HepG2 (cell line): ENCODE measurements at regions not wholly inside any gene's neighbourhood (a gene's known extent, or its start where the extent isn't known, plus 50 kb on each side); places are given as distances from the start of the nearest gene placed in this dataset.

Experiments used
- ATAC-seq: fragments of 200-7000 bp; cut with Tn5 transposase; 3 replicates; pipeline ENCODE4 v1.9.1; 2020; ENCODE audit warnings: mild to moderate bottlenecking, moderate library complexity
- BruUV-seq: library from RNA; stranded (reverse); fragments of 400-500 nt; replicated peaks from 2 replicates; lab custom pipeline; 2021; lab: Mats Ljungman, UMichigan
- CTCF ChIA-PET: fragments of 300-600 bp; formaldehyde crosslinking; extraction: SDS; loops from one replicate; lab custom pipeline; 2021; ENCODE audit warnings: low total read pairs, inconsistent platforms, low intra/inter-chr PET ratio; lab: Yijun Ruan, JAX
- POLR2A ChIA-PET: fragments of 350-600 bp; sonication (Branson Sonifier 250); formaldehyde crosslinking; loops from one replicate; lab custom pipeline; 2020; ENCODE audit warnings: antibody characterized with exemption, inconsistent platforms; lab: Yijun Ruan, JAX
- DNase-seq: peaks from one replicate; pipeline ENCODE4 v3.0.0-alpha.2; 2015; ENCODE audit warnings: low spot score
- FAIRE-seq: peaks from 3 replicates; lab custom pipeline; 2011; peaks lifted over from hg19 to GRCh38; lab: Jason Lieb, UNC
- H2AFZ ChIP-seq: one replicate; pipeline ENCODE4 v1.6.1; 2011; ENCODE audit warnings: low read length, inconsistent platforms
- H3K27ac ChIP-seq: fragments of 300-600 bp; 3 replicates; pipeline ENCODE4 v1.8.0; 2011; ENCODE audit warnings: mixed run types, mild to moderate bottlenecking, mixed read lengths, low read length, inconsistent platforms; ENCODE audit not compliant: insufficient read depth; ENCODE audit errors: extremely low read length
- H3K27me3 ChIP-seq, 2 experiments: fragments of 200-600 bp in 1 of 2; 2 replicates in 1 of 2; 3 replicates in 1 of 2; pipeline versions ENCODE4 v1.6.0 to v1.8.0; 2011; ENCODE audit warnings: low read length in 2 of 2, mild to moderate bottlenecking in 2 of 2, moderate library complexity in 2 of 2, inconsistent platforms in 1 of 2; ENCODE audit not compliant: insufficient read depth in 2 of 2, control insufficient read depth in 1 of 2
- H3K36me3 ChIP-seq, 2 experiments: fragments of 200-600 bp in 1 of 2; replicated peaks in 1 of 2; 2 replicates in 1 of 2; 3 replicates in 1 of 2; pipeline versions ENCODE4 v1.5.1 to v1.8.0; 2011; ENCODE audit warnings: low read length in 2 of 2, inconsistent platforms in 1 of 2; ENCODE audit not compliant: insufficient read depth in 2 of 2, control insufficient read depth in 1 of 2
- H3K4me1 ChIP-seq: 2 replicates; pipeline ENCODE4 v1.5.1; 2012; ENCODE audit warnings: low read length, inconsistent platforms; ENCODE audit not compliant: insufficient read depth
- H3K4me2 ChIP-seq: 2 replicates; pipeline ENCODE4 v1.6.0; 2011; ENCODE audit warnings: low read depth, low read length, inconsistent platforms
- H3K4me3 ChIP-seq, 3 experiments: fragments of 200-600 bp in 1 of 3; sonication (generic), shearing (Covaris generic) in 1 of 3; replicated peaks in 1 of 3; 2 replicates each; pipeline ENCODE4 v1.5.1; 2011 to 2016; ENCODE audit warnings: low read length in 3 of 3, inconsistent platforms in 2 of 3, low read depth in 2 of 3, mild to moderate bottlenecking in 2 of 3, control low read depth in 1 of 3, mixed read lengths in 1 of 3; ENCODE audit not compliant: insufficient read depth in 1 of 3
- H3K79me2 ChIP-seq: one replicate; pipeline ENCODE4 v1.6.1; 2011; ENCODE audit warnings: low read length, inconsistent platforms; ENCODE audit not compliant: insufficient read depth
- H3K9ac ChIP-seq: 2 replicates; pipeline ENCODE4 v1.6.0; 2011; ENCODE audit warnings: mild to moderate bottlenecking, low read depth, low read length, inconsistent platforms; ENCODE audit not compliant: insufficient read depth
- H3K9me3 ChIP-seq: 2 replicates; pipeline ENCODE4 v1.5.1; 2012; ENCODE audit warnings: mild to moderate bottlenecking, low read length
- H4K20me1 ChIP-seq: 2 replicates; pipeline ENCODE4 v1.6.0; 2011; ENCODE audit warnings: inconsistent platforms, mild to moderate bottlenecking, low read length, moderate library complexity; ENCODE audit not compliant: insufficient read depth
- AHR ChIP-seq: IDR thresholded peaks from 2 replicates; pipeline ENCODE4 v1.6.1; 2018; ENCODE audit warnings: missing genetic modification reagents, missing compliant biosample characterization
- ARNT2 ChIP-seq: sonication (generic); formaldehyde crosslinking; IDR thresholded peaks from 2 replicates; pipeline ENCODE4 v1.8.0; 2022; ENCODE audit warnings: mild to moderate bottlenecking, low read depth, missing genetic modification reagents, moderate library complexity
- DPF2 ChIP-seq: sonication (generic); formaldehyde crosslinking; IDR thresholded peaks from 2 replicates; pipeline ENCODE4 v1.4.0; 2020; ENCODE audit warnings: mild to moderate bottlenecking, low read depth, missing genetic modification reagents, borderline replicate concordance
- EEA1 ChIP-seq: sonication (generic); formaldehyde crosslinking; IDR thresholded peaks from 2 replicates; pipeline ENCODE4 v1.5.1; 2020; ENCODE audit warnings: mild to moderate bottlenecking, missing genetic modification reagents, borderline replicate concordance
- EP300 ChIP-seq, 3 experiments: sonication (generic) in 1 of 3; formaldehyde crosslinking in 1 of 3; IDR thresholded peaks; 2 replicates each; pipeline versions ENCODE4 v1.5.1 to v1.6.1; 2011 to 2020; ENCODE audit warnings: low read depth in 2 of 3, low read length in 2 of 3, borderline replicate concordance in 1 of 3, improper control_type of control experiment in 1 of 3, mild to moderate bottlenecking in 1 of 3, missing genetic modification reagents in 1 of 3, moderate library complexity in 1 of 3
- FIP1L1 ChIP-seq: fragments of 200-400 bp; formaldehyde crosslinking; IDR thresholded peaks from 2 replicates; pipeline ENCODE4 v1.6.1; 2018; ENCODE audit warnings: low read depth, mild to moderate bottlenecking, low read length, moderate library complexity, borderline replicate concordance; ENCODE audit not compliant: insufficient read depth
- NFE2L1 ChIP-seq: sonication (generic); formaldehyde crosslinking; IDR thresholded peaks from 2 replicates; pipeline ENCODE4 v1.4.0; 2020; ENCODE audit warnings: missing genetic modification reagents, mild to moderate bottlenecking, borderline replicate concordance
- NFYC ChIP-seq: IDR thresholded peaks from 2 replicates; pipeline ENCODE4 v1.6.1; 2016; ENCODE audit warnings: missing genetic modification reagents, missing compliant biosample characterization
- NR2F1 ChIP-seq, 2 experiments: fragments of 450-650 bp in 1 of 2; formaldehyde crosslinking in 1 of 2; IDR thresholded peaks; 2 replicates each; pipeline versions ENCODE4 v1.5.0 to v1.6.1; 2016 to 2020; ENCODE audit warnings: mild to moderate bottlenecking in 1 of 2, missing compliant biosample characterization in 1 of 2, missing genetic modification reagents in 1 of 2, moderate library complexity in 1 of 2
- RARA ChIP-seq: IDR thresholded peaks from 2 replicates; pipeline ENCODE4 v1.6.1; 2016; ENCODE audit warnings: missing genetic modification reagents, missing compliant biosample characterization
- SIN3B ChIP-seq: fragments of 150-350 bp; IDR thresholded peaks from 2 replicates; pipeline ENCODE4 v1.6.1; 2014; ENCODE audit warnings: low read length
- SRSF9 ChIP-seq: fragments of 200-400 bp; formaldehyde crosslinking; IDR thresholded peaks from 2 replicates; pipeline ENCODE4 v1.6.1; 2018; ENCODE audit warnings: borderline replicate concordance, mild to moderate bottlenecking, low read depth, low read length; ENCODE audit not compliant: insufficient read depth, poor library complexity, severe bottlenecking
- ZMYM4 ChIP-seq: sonication (generic); formaldehyde crosslinking; IDR thresholded peaks from 2 replicates; pipeline ENCODE4 v1.8.1; 2023; ENCODE audit warnings: mild to moderate bottlenecking, missing genetic modification reagents
- ZNF274 ChIP-seq: sonication (generic); formaldehyde crosslinking; IDR thresholded peaks from 2 replicates; pipeline ENCODE4 v1.5.1; 2020; ENCODE audit warnings: mild to moderate bottlenecking, missing genetic modification reagents
- ZNF441 ChIP-seq: sonication (generic); formaldehyde crosslinking; IDR thresholded peaks from 2 replicates; pipeline ENCODE4 v1.7.0; 2021; ENCODE audit warnings: missing genetic modification reagents, borderline replicate concordance
- ZNF570 ChIP-seq: sonication (generic); formaldehyde crosslinking; IDR thresholded peaks from 2 replicates; pipeline ENCODE4 v1.4.0; 2020; ENCODE audit warnings: mild to moderate bottlenecking, missing genetic modification reagents, borderline replicate concordance
- ZNF782 ChIP-seq: sonication (generic); formaldehyde crosslinking; IDR thresholded peaks from 2 replicates; pipeline ENCODE4 v1.4.0; 2020; ENCODE audit warnings: missing genetic modification reagents, mild to moderate bottlenecking, borderline replicate concordance
- ZNF891 ChIP-seq: sonication (generic); formaldehyde crosslinking; IDR thresholded peaks from 2 replicates; pipeline ENCODE4 v1.5.0; 2020; ENCODE audit warnings: mild to moderate bottlenecking, missing genetic modification reagents
- whole genome bisulfite sequencing: methylation state at CpG from one replicate; pipeline ENCODE4 v1.1.6; 2017; ENCODE audit warnings: low lambda C conversion rate; 5-methylcytosine and 5-hydroxymethylcytosine counted together
- in situ Hi-C: cut with HindIII; loops from 2 replicates; pipeline ENCODE4 v1.10.0; 2017; ENCODE audit warnings: low pct_unique_long_range_greater_than_20kb; ENCODE audit not compliant: extremely low pct_ligation_motif_present
- intact Hi-C: fragments of 100-400 bp; cut with micrococcal nuclease; formaldehyde crosslinking; loops from one replicate; pipeline ENCODE4 v1.10.0; 2022; ENCODE audit not compliant: unreplicated experiment
- TF ChIP-seq, protein P1 (sequence below): sonication (generic); formaldehyde crosslinking; IDR thresholded peaks from 2 replicates; pipeline ENCODE4 v1.4.0; 2020; ENCODE audit warnings: missing genetic modification reagents, low read depth, mild to moderate bottlenecking, borderline replicate concordance
- TF ChIP-seq, protein P2 (sequence below): sonication (generic); formaldehyde crosslinking; IDR thresholded peaks from 2 replicates; pipeline ENCODE4 v1.5.0; 2020; ENCODE audit warnings: missing genetic modification reagents, mild to moderate bottlenecking, borderline replicate concordance

DNA sequence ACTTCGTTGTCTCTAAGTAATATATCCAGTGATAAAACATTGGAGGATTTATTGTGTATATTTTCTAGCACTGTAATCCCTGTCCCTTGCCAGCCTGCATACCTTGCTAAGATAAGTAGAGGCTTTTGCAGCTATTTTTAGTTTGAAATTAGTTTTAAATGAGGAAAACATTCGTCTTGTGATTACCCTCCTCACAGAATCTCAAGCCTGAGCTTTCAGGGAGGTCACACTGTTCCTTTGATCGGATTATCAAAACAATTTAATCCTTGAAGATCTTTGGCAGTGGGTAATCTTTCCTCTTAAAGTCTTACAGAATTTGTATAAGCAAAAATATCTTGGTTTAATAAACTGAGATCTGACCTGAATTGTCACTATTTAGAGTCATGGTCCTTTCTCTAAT, 897.0 kb upstream of the CELF2 start:
- ChIA-PET CTCF (no interaction called here), POLR2A (no interaction called here)
- in situ Hi-C loops, result no loop called here
- H3K4me3 ChIP-seq, result no peak overlapping the region
- no peaks in the 10 kb centered on the region for H3K79me2 ChIP-seq
- no peaks in the 10 kb centered on the region for H3K4me1 ChIP-seq
- H3K36me3 ChIP-seq, result no peaks in the 10 kb centered on the region
- intact Hi-C loops, result no loop called here
- no peak for ATAC-seq
- no peak overlapping the region for H3K9ac ChIP-seq
- no peak for DNase-seq
- no peaks in the 10 kb centered on the region for H3K27me3 ChIP-seq
- H4K20me1 ChIP-seq, result no peaks in the 10 kb centered on the region
- H3K27ac ChIP-seq, result no peak overlapping the region
- no peak overlapping the region for H2AFZ ChIP-seq
- BruUV-seq, result no TSS peak
- WGBS, result under 1% methylated on average over 3 of the region's 3 CpGs
- H3K4me2 ChIP-seq, result no peak overlapping the region
- peaks cover 98% of the 10 kb centered on the region for H3K9me3 ChIP-seq
- TF ChIP-seq ZNF441 (CRISPR knock-in tag), result no peak
- TF ChIP-seq ZNF782 (CRISPR knock-in tag), result no peak
- TF ChIP-seq RARA (CRISPR knock-in tag), result no peak
- no peak for TF ChIP-seq FIP1L1
- TF ChIP-seq ZMYM4 (CRISPR knock-in tag), result no peak
- no peak for TF ChIP-seq NFE2L1 (CRISPR knock-in tag)
- no peak for TF ChIP-seq NR2F1 (CRISPR knock-in tag; IDR thresholded peaks at IDR 0.05)
- FAIRE-seq, result no peak

DNA sequence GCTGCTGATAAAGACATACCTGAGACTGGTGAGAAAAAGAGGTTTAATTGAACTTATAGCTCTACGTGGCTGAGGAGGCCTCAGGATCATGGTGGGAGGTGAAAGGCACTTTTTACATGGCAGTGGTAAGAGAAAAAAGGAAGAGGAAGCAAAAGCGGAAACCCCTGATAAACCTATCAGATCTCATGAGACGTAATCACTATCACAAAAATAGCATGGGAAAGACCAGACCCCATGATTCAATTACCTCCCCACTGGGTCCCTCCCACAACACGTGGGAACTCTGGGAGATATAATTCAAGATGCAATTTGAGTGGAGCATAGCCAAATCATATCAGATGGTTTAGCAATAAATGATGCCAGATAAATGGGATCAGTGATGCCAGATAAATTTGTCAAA, 892.0 kb upstream of the CELF2 start:
- no peak for ATAC-seq
- WGBS, result 30% methylated on average over 4 of the region's 4 CpGs
- in situ Hi-C loops (no loop called here), intact Hi-C loops (no loop called here)
- Histone ChIP-seq H2AFZ (no peak overlapping the region), H3K36me3 (no peaks in the 10 kb centered on the region), H3K4me1 (no peaks in the 10 kb centered on the region), H3K9me3 (peaks cover 81% of the 10 kb centered on the region), H3K27ac (no peak overlapping the region), H4K20me1 (no peaks in the 10 kb centered on the region), H3K79me2 (no peaks in the 10 kb centered on the region), H3K4me3 (no peak overlapping the region), H3K4me2 (no peak overlapping the region), H3K27me3 (no peaks in the 10 kb centered on the region), H3K9ac (no peak overlapping the region)
- DNase-seq, result no peak
- no TSS peak for BruUV-seq
- no peak for FAIRE-seq
- CTCF ChIA-PET, result no interaction called here
- POLR2A ChIA-PET, result no interaction called here
- TF ChIP-seq EP300 (IDR thresholded peaks at IDR 0.05; ENCODE audit: low read depth in 2 of 2, low read length in 2 of 2) (no peak), EP300 (CRISPR knock-in tag; IDR thresholded peaks at IDR 0.05; ENCODE audit: borderline replicate concordance) (no peak), NFYC (CRISPR knock-in tag) (no peak), ZNF274 (CRISPR knock-in tag) (no peak), DPF2 (CRISPR knock-in tag) (no peak), SRSF9 (no peak), AHR (CRISPR knock-in tag) (no peak), ZNF891 (no peak), ZNF570 (CRISPR knock-in tag) (no peak), ARNT2 (CRISPR knock-in tag) (no peak), SIN3B (no peak), EEA1 (CRISPR knock-in tag) (no peak)
- TF ChIP-seq, protein P1, sequence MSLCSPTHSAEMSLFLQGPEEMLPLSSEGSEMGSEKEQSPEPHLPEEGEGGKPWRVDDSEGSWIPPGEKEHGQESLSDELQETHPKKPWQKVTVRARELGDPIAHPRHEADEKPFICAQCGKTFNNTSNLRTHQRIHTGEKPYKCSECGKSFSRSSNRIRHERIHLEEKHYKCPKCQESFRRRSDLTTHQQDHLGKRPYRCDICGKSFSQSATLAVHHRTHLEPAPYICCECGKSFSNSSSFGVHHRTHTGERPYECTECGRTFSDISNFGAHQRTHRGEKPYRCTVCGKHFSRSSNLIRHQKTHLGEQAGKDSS (CRISPR knock-in tag), result no peak
- TF ChIP-seq, protein P2, sequence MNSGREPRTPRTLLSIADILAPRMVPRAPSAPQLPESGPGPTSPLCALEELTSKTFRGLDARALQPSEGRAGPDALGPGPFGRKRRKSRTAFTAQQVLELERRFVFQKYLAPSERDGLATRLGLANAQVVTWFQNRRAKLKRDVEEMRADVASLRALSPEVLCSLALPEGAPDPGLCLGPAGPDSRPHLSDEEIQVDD (CRISPR knock-in tag), result no peak
